ENCODE measurements at regions not wholly inside any gene's neighbourhood (a gene's known extent, or its start where the extent isn't known, plus 50 kb on each side); places are given as distances from the start of the nearest gene placed in this dataset.
"Not testable (repeated sequence)": the region's sequence is repeated elsewhere in the genome, so short reads cannot be mapped to it uniquely, and the experiment has no call there.

GRCh38 chr15:77934516-77934915 is 143.0 kb downstream of the TBC1D2B start:
- H3K27me3 ChIP-seq (ENCODE audit: control insufficient read depth in 3 of 3, insufficient read depth in 3 of 3, low read length in 3 of 3); H3K4me3 ChIP-seq (ENCODE audit: low read depth in 1 of 3, low read length in 3 of 3); H3K27ac ChIP-seq (ENCODE audit: low read depth in 1 of 3, low read length in 2 of 3); H3K4me1 ChIP-seq (ENCODE audit: control insufficient read depth in 3 of 3, insufficient read depth in 2 of 3, low read depth in 1 of 3, low read length in 2 of 3); H3K36me3 ChIP-seq (ENCODE audit: control insufficient read depth in 3 of 3, insufficient read depth in 2 of 3, low read depth in 1 of 3, low read length in 3 of 3); DNase-seq; H3K9me3 ChIP-seq (ENCODE audit: control insufficient read depth in 2 of 2, insufficient read depth in 1 of 2, low read depth in 1 of 2, low read length in 1 of 2); FAIRE-seq: not testable (repeated sequence)
- 91 to 100% (median 92%) methylated on average over 3 to 6 of the region's 6 CpGs for WGBS, 3 donors

- not testable (repeated sequence) for FAIRE-seq; H3K4me1 ChIP-seq (ENCODE audit: control insufficient read depth in 3 of 3, insufficient read depth in 2 of 3, low read depth in 1 of 3, low read length in 2 of 3)
These were observed 146.6 kb downstream of the TBC1D2B start for GRCh38 chr15:77930907-77931306.

GRCh38 chr15:77930490-77930889 is 147.0 kb downstream of the TBC1D2B start:
- DNase-seq; H3K27ac ChIP-seq (ENCODE audit: low read depth in 1 of 3, low read length in 2 of 3); H3K4me3 ChIP-seq (ENCODE audit: low read depth in 1 of 3, low read length in 3 of 3); H3K4me1 ChIP-seq (ENCODE audit: control insufficient read depth in 3 of 3, insufficient read depth in 2 of 3, low read depth in 1 of 3, low read length in 2 of 3); H3K27me3 ChIP-seq (ENCODE audit: control insufficient read depth in 3 of 3, insufficient read depth in 3 of 3, low read length in 3 of 3); H3K36me3 ChIP-seq (ENCODE audit: control insufficient read depth in 3 of 3, insufficient read depth in 2 of 3, low read depth in 1 of 3, low read length in 3 of 3); FAIRE-seq; H3K9me3 ChIP-seq (ENCODE audit: control insufficient read depth in 2 of 2, insufficient read depth in 1 of 2, low read depth in 1 of 2, low read length in 1 of 2): not testable (repeated sequence)
- WGBS, 3 donors, result 21 to 44% (median 27%) methylated on average over 3 of the region's 3 CpGs

More at GRCh38 chr15:77930907-77931306, 146.6 kb downstream of the TBC1D2B start:
- H3K27ac ChIP-seq (ENCODE audit: low read depth in 1 of 3, low read length in 2 of 3); H3K9me3 ChIP-seq (ENCODE audit: control insufficient read depth in 2 of 2, insufficient read depth in 1 of 2, low read depth in 1 of 2, low read length in 1 of 2); H3K36me3 ChIP-seq (ENCODE audit: control insufficient read depth in 3 of 3, insufficient read depth in 2 of 3, low read depth in 1 of 3, low read length in 3 of 3); H3K27me3 ChIP-seq (ENCODE audit: control insufficient read depth in 3 of 3, insufficient read depth in 3 of 3, low read length in 3 of 3); DNase-seq; H3K4me3 ChIP-seq (ENCODE audit: low read depth in 1 of 3, low read length in 3 of 3): not testable (repeated sequence)
- WGBS, 3 donors, result 31 to 86% (median 63%) methylated on average over 1 to 4 of the region's 4 CpGs

- not testable (repeated sequence) for H3K4me3 ChIP-seq (ENCODE audit: low read depth in 1 of 3, low read length in 3 of 3); DNase-seq; H3K9me3 ChIP-seq (ENCODE audit: control insufficient read depth in 2 of 2, insufficient read depth in 1 of 2, low read depth in 1 of 2, low read length in 1 of 2); H3K4me1 ChIP-seq (ENCODE audit: control insufficient read depth in 3 of 3, insufficient read depth in 2 of 3, low read depth in 1 of 3, low read length in 2 of 3); H3K27me3 ChIP-seq (ENCODE audit: control insufficient read depth in 3 of 3, insufficient read depth in 3 of 3, low read length in 3 of 3); FAIRE-seq; H3K36me3 ChIP-seq (ENCODE audit: control insufficient read depth in 3 of 3, insufficient read depth in 2 of 3, low read depth in 1 of 3, low read length in 3 of 3); H3K27ac ChIP-seq (ENCODE audit: low read depth in 1 of 3, low read length in 2 of 3)
- 87 to 92% (median 91%) methylated on average over 10 to 11 of the region's 11 CpGs for whole genome bisulfite sequencing, 3 donors
These were observed 150.7 kb downstream of the TBC1D2B start for GRCh38 chr15:77926789-77927188.

GRCh38 chr15:77926296-77926695 is 151.2 kb downstream of the TBC1D2B start:
- H3K36me3 ChIP-seq (ENCODE audit: control insufficient read depth in 3 of 3, insufficient read depth in 2 of 3, low read depth in 1 of 3, low read length in 3 of 3); H3K4me1 ChIP-seq (ENCODE audit: control insufficient read depth in 3 of 3, insufficient read depth in 2 of 3, low read depth in 1 of 3, low read length in 2 of 3); DNase-seq; H3K27ac ChIP-seq (ENCODE audit: low read depth in 1 of 3, low read length in 2 of 3); H3K4me3 ChIP-seq (ENCODE audit: low read depth in 1 of 3, low read length in 3 of 3); FAIRE-seq; H3K27me3 ChIP-seq (ENCODE audit: control insufficient read depth in 3 of 3, insufficient read depth in 3 of 3, low read length in 3 of 3); H3K9me3 ChIP-seq (ENCODE audit: control insufficient read depth in 2 of 2, insufficient read depth in 1 of 2, low read depth in 1 of 2, low read length in 1 of 2): not testable (repeated sequence)
- 63 to 88% (median 68%) methylated on average over 3 to 9 of the region's 10 CpGs for WGBS, 3 donors

- not testable (repeated sequence) for H3K4me3 ChIP-seq (ENCODE audit: low read depth in 1 of 3, low read length in 3 of 3); H3K27me3 ChIP-seq (ENCODE audit: control insufficient read depth in 3 of 3, insufficient read depth in 3 of 3, low read length in 3 of 3); H3K27ac ChIP-seq (ENCODE audit: low read depth in 1 of 3, low read length in 2 of 3); FAIRE-seq; DNase-seq; H3K36me3 ChIP-seq (ENCODE audit: control insufficient read depth in 3 of 3, insufficient read depth in 2 of 3, low read depth in 1 of 3, low read length in 3 of 3); H3K4me1 ChIP-seq (ENCODE audit: control insufficient read depth in 3 of 3, insufficient read depth in 2 of 3, low read depth in 1 of 3, low read length in 2 of 3); H3K9me3 ChIP-seq (ENCODE audit: control insufficient read depth in 2 of 2, insufficient read depth in 1 of 2, low read depth in 1 of 2, low read length in 1 of 2)
- WGBS, 3 donors, result 9 to 26% (median 16%) methylated on average over 1 of the region's 1 CpG
These were observed 152.4 kb downstream of the TBC1D2B start for GRCh38 chr15:77925101-77925500.

GRCh38 chr15:77921664-77922063 is 155.8 kb downstream of the TBC1D2B start:
- WGBS, 3 donors, result 68 to 77% (median 72%) methylated on average over 4 of the region's 4 CpGs
- no peak for DNase-seq
- H3K27ac ChIP-seq (ENCODE audit: low read depth in 1 of 3, low read length in 2 of 3), result no peak overlapping the region
- no peaks in the 10 kb centered on the region for H3K9me3 ChIP-seq (ENCODE audit: control insufficient read depth in 2 of 2, insufficient read depth in 1 of 2, low read depth in 1 of 2, low read length in 1 of 2)
- no peak for FAIRE-seq
- peaks cover 0 to 2% (median 0%) of the 10 kb centered on the region in 3 donors for H3K27me3 ChIP-seq (ENCODE audit: control insufficient read depth in 3 of 3, insufficient read depth in 3 of 3, low read length in 3 of 3)
- H3K4me3 ChIP-seq (ENCODE audit: low read depth in 1 of 3, low read length in 3 of 3), result no peak overlapping the region
- H3K36me3 ChIP-seq (ENCODE audit: control insufficient read depth in 3 of 3, insufficient read depth in 2 of 3, low read depth in 1 of 3, low read length in 3 of 3), result no peaks in the 10 kb centered on the region
- H3K4me1 ChIP-seq (ENCODE audit: control insufficient read depth in 3 of 3, insufficient read depth in 2 of 3, low read depth in 1 of 3, low read length in 2 of 3), result no peaks in the 10 kb centered on the region

- H3K4me3 ChIP-seq (ENCODE audit: low read depth in 1 of 3, low read length in 3 of 3); H3K36me3 ChIP-seq (ENCODE audit: control insufficient read depth in 3 of 3, insufficient read depth in 2 of 3, low read depth in 1 of 3, low read length in 3 of 3); H3K4me1 ChIP-seq (ENCODE audit: control insufficient read depth in 3 of 3, insufficient read depth in 2 of 3, low read depth in 1 of 3, low read length in 2 of 3); H3K9me3 ChIP-seq (ENCODE audit: control insufficient read depth in 2 of 2, insufficient read depth in 1 of 2, low read depth in 1 of 2, low read length in 1 of 2); H3K27ac ChIP-seq (ENCODE audit: low read depth in 1 of 3, low read length in 2 of 3); H3K27me3 ChIP-seq (ENCODE audit: control insufficient read depth in 3 of 3, insufficient read depth in 3 of 3, low read length in 3 of 3); FAIRE-seq; DNase-seq: not testable (repeated sequence)
- 68 to 70% (median 70%) methylated on average over 4 to 10 of the region's 11 CpGs for WGBS, 3 donors
These were observed 160.4 kb downstream of the TBC1D2B start for GRCh38 chr15:77916966-77917635.

- H3K9me3 ChIP-seq (ENCODE audit: control insufficient read depth in 2 of 2, insufficient read depth in 1 of 2, low read depth in 1 of 2, low read length in 1 of 2); H3K4me3 ChIP-seq (ENCODE audit: low read depth in 1 of 3, low read length in 3 of 3); H3K27ac ChIP-seq (ENCODE audit: low read depth in 1 of 3, low read length in 2 of 3); H3K27me3 ChIP-seq (ENCODE audit: control insufficient read depth in 3 of 3, insufficient read depth in 3 of 3, low read length in 3 of 3); DNase-seq; FAIRE-seq; H3K36me3 ChIP-seq (ENCODE audit: control insufficient read depth in 3 of 3, insufficient read depth in 2 of 3, low read depth in 1 of 3, low read length in 3 of 3); H3K4me1 ChIP-seq (ENCODE audit: control insufficient read depth in 3 of 3, insufficient read depth in 2 of 3, low read depth in 1 of 3, low read length in 2 of 3): not testable (repeated sequence)
- 86 to 91% (median 88%) methylated on average over 6 of the region's 6 CpGs for WGBS, 3 donors
These were observed 161.6 kb downstream of the TBC1D2B start for GRCh38 chr15:77915961-77916330.
